Stomach (tissue), 4 donors: ENCODE measurements at regions not wholly inside any gene's neighbourhood (a gene's known extent, or its start where the extent isn't known, plus 50 kb on each side); places are given as distances from the start of the nearest gene placed in this dataset.

ENCODE experiments used
- CTCF ChIP-seq, 7 experiments: fragments of 450-650 bp in 4 of 7; fragments of 200-600 bp in 3 of 7; sonication (generic) in 3 of 7; IDR thresholded peaks; one replicate each; pipeline ENCODE4 v1.5.1; 2016 to 2019; ENCODE audit warnings: antibody characterized with exemption in 7 of 7, control low read depth in 2 of 7, mild to moderate bottlenecking in 1 of 7
- EP300 ChIP-seq: sonication (generic); formaldehyde crosslinking; IDR thresholded peaks from one replicate; pipeline ENCODE4 v1.6.1; 2017; ENCODE audit warnings: antibody characterized with exemption
- POLR2A ChIP-seq, 4 donors: fragments of 450-650 bp; IDR thresholded peaks; one replicate each; pipeline ENCODE4 v1.6.1; 2016; ENCODE audit warnings: antibody characterized with exemption in 4 of 4, control low read depth in 2 of 4, mild to moderate bottlenecking in 1 of 4, moderate library complexity in 1 of 4
- POLR2AphosphoS5 ChIP-seq, 3 donors: sonication (generic); formaldehyde crosslinking; IDR thresholded peaks; one replicate each; pipeline ENCODE4 v1.6.1; 2016; ENCODE audit warnings: antibody characterized with exemption in 3 of 3

- TF ChIP-seq CTCF (IDR thresholded peaks at IDR 0.05) (no peak), POLR2A (IDR thresholded peaks at IDR 0.05) (no peak), EP300 (no peak), POLR2AphosphoS5 (IDR thresholded peaks at IDR 0.05) (no peak)
Observed at GRCh38 chr13:44136696-44137268, 236.8 kb upstream of the SERP2 start.
